HepG2 (cell line): ENCODE measurements at regions not wholly inside any gene's neighbourhood (a gene's known extent, or its start where the extent isn't known, plus 50 kb on each side); places are given as distances from the start of the nearest gene placed in this dataset.

Experiments used
- ATAC-seq: fragments of 200-7000 bp; cut with Tn5 transposase; 3 replicates; pipeline ENCODE4 v1.9.1; 2020; ENCODE audit warnings: mild to moderate bottlenecking, moderate library complexity
- BruUV-seq: library from RNA; stranded (reverse); fragments of 400-500 nt; replicated peaks from 2 replicates; lab custom pipeline; 2021; lab: Mats Ljungman, UMichigan
- CTCF ChIA-PET: fragments of 300-600 bp; formaldehyde crosslinking; extraction: SDS; loops from one replicate; lab custom pipeline; 2021; ENCODE audit warnings: low total read pairs, inconsistent platforms, low intra/inter-chr PET ratio; lab: Yijun Ruan, JAX
- POLR2A ChIA-PET: fragments of 350-600 bp; sonication (Branson Sonifier 250); formaldehyde crosslinking; loops from one replicate; lab custom pipeline; 2020; ENCODE audit warnings: antibody characterized with exemption, inconsistent platforms; lab: Yijun Ruan, JAX
- DNase-seq: peaks from one replicate; pipeline ENCODE4 v3.0.0-alpha.2; 2015; ENCODE audit warnings: low spot score
- FAIRE-seq: peaks from 3 replicates; lab custom pipeline; 2011; peaks lifted over from hg19 to GRCh38; lab: Jason Lieb, UNC
- H2AFZ ChIP-seq: one replicate; pipeline ENCODE4 v1.6.1; 2011; ENCODE audit warnings: low read length, inconsistent platforms
- H3K27ac ChIP-seq: fragments of 300-600 bp; 3 replicates; pipeline ENCODE4 v1.8.0; 2011; ENCODE audit warnings: mixed run types, mild to moderate bottlenecking, mixed read lengths, low read length, inconsistent platforms; ENCODE audit not compliant: insufficient read depth; ENCODE audit errors: extremely low read length
- H3K27me3 ChIP-seq, 2 experiments: fragments of 200-600 bp in 1 of 2; 2 replicates in 1 of 2; 3 replicates in 1 of 2; pipeline versions ENCODE4 v1.6.0 to v1.8.0; 2011; ENCODE audit warnings: low read length in 2 of 2, mild to moderate bottlenecking in 2 of 2, moderate library complexity in 2 of 2, inconsistent platforms in 1 of 2; ENCODE audit not compliant: insufficient read depth in 2 of 2, control insufficient read depth in 1 of 2
- H3K36me3 ChIP-seq, 2 experiments: fragments of 200-600 bp in 1 of 2; replicated peaks in 1 of 2; 2 replicates in 1 of 2; 3 replicates in 1 of 2; pipeline versions ENCODE4 v1.5.1 to v1.8.0; 2011; ENCODE audit warnings: low read length in 2 of 2, inconsistent platforms in 1 of 2; ENCODE audit not compliant: insufficient read depth in 2 of 2, control insufficient read depth in 1 of 2
- H3K4me1 ChIP-seq: 2 replicates; pipeline ENCODE4 v1.5.1; 2012; ENCODE audit warnings: low read length, inconsistent platforms; ENCODE audit not compliant: insufficient read depth
- H3K4me2 ChIP-seq: 2 replicates; pipeline ENCODE4 v1.6.0; 2011; ENCODE audit warnings: low read depth, low read length, inconsistent platforms
- H3K4me3 ChIP-seq, 3 experiments: fragments of 200-600 bp in 1 of 3; sonication (generic), shearing (Covaris generic) in 1 of 3; replicated peaks in 1 of 3; 2 replicates each; pipeline ENCODE4 v1.5.1; 2011 to 2016; ENCODE audit warnings: low read length in 3 of 3, inconsistent platforms in 2 of 3, low read depth in 2 of 3, mild to moderate bottlenecking in 2 of 3, control low read depth in 1 of 3, mixed read lengths in 1 of 3; ENCODE audit not compliant: insufficient read depth in 1 of 3
- H3K79me2 ChIP-seq: one replicate; pipeline ENCODE4 v1.6.1; 2011; ENCODE audit warnings: low read length, inconsistent platforms; ENCODE audit not compliant: insufficient read depth
- H3K9ac ChIP-seq: 2 replicates; pipeline ENCODE4 v1.6.0; 2011; ENCODE audit warnings: mild to moderate bottlenecking, low read depth, low read length, inconsistent platforms; ENCODE audit not compliant: insufficient read depth
- H3K9me3 ChIP-seq: 2 replicates; pipeline ENCODE4 v1.5.1; 2012; ENCODE audit warnings: mild to moderate bottlenecking, low read length
- H4K20me1 ChIP-seq: 2 replicates; pipeline ENCODE4 v1.6.0; 2011; ENCODE audit warnings: inconsistent platforms, mild to moderate bottlenecking, low read length, moderate library complexity; ENCODE audit not compliant: insufficient read depth
- CC2D1A ChIP-seq: sonication (generic); formaldehyde crosslinking; IDR thresholded peaks from 2 replicates; pipeline ENCODE4 v1.8.1; 2023; ENCODE audit warnings: mild to moderate bottlenecking, missing genetic modification reagents
- JUNB ChIP-seq: sonication (generic); formaldehyde crosslinking; IDR thresholded peaks from 2 replicates; pipeline ENCODE4 v1.8.0; 2022; ENCODE audit warnings: missing genetic modification reagents, mild to moderate bottlenecking, borderline replicate concordance
- MEIS1 ChIP-seq: sonication (generic); formaldehyde crosslinking; IDR thresholded peaks from 2 replicates; pipeline ENCODE4 v1.9.0; 2021; ENCODE audit warnings: mild to moderate bottlenecking, missing genetic modification reagents, moderate library complexity, borderline replicate concordance
- NCOR1 ChIP-seq: fragments of 200-600 bp; sonication (generic); IDR thresholded peaks from 2 replicates; pipeline ENCODE4 v1.7.0; 2017; ENCODE audit warnings: antibody characterized with exemption, low read length, borderline replicate concordance
- RAD21 ChIP-seq: fragments of 450-650 bp; formaldehyde crosslinking; IDR thresholded peaks from 2 replicates; pipeline ENCODE4 v1.5.0; 2020; ENCODE audit warnings: mild to moderate bottlenecking
- STAG1 ChIP-seq: sonication (generic); formaldehyde crosslinking; IDR thresholded peaks from 2 replicates; pipeline ENCODE4 v1.4.0; 2020; ENCODE audit warnings: missing genetic modification reagents
- WGBS: methylation state at CpG from one replicate; pipeline ENCODE4 v1.1.6; 2017; ENCODE audit warnings: low lambda C conversion rate; 5-methylcytosine and 5-hydroxymethylcytosine counted together
- in situ Hi-C: cut with HindIII; loops from 2 replicates; pipeline ENCODE4 v1.10.0; 2017; ENCODE audit warnings: low pct_unique_long_range_greater_than_20kb; ENCODE audit not compliant: extremely low pct_ligation_motif_present
- intact Hi-C: fragments of 100-400 bp; cut with micrococcal nuclease; formaldehyde crosslinking; loops from one replicate; pipeline ENCODE4 v1.10.0; 2022; ENCODE audit not compliant: unreplicated experiment
- TF ChIP-seq, protein P1 (sequence below): IDR thresholded peaks from 2 replicates; pipeline ENCODE4 v1.6.1; 2016; ENCODE audit warnings: low read depth
- TF ChIP-seq, protein P2 (sequence below), 2 experiments: sonication (generic) in 1 of 2; formaldehyde crosslinking in 1 of 2; IDR thresholded peaks; 2 replicates each; pipeline versions ENCODE4 v1.4.0 to v1.6.1; 2018 to 2020; ENCODE audit warnings: missing genetic modification reagents in 2 of 2, borderline replicate concordance in 1 of 2, low read depth in 1 of 2, mild to moderate bottlenecking in 1 of 2, missing biosample characterization in 1 of 2
- TF ChIP-seq, protein P3 (sequence below): sonication (generic); formaldehyde crosslinking; IDR thresholded peaks from 2 replicates; pipeline ENCODE4 v1.5.0; 2020; ENCODE audit warnings: mild to moderate bottlenecking, missing genetic modification reagents, moderate library complexity

DNA sequence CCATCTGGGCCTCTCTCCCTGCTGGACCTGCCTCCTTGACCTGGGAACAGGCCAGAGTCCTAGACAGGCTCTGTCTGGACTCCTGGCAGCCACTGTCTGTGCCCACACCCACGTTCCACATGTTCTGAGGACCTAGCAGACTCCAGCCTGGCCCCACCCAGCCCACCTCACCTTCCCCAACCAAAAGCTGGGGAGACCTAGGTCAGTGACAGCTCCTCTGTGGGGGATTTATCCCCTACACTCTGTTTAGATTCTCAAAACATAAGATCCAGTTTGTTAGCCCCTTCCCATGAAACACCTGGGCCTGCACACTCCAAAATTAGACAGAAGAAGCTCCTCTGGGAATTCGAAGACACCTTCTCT lies 59.8 kb upstream of the ADAMTS2 start:
- Histone ChIP-seq H2AFZ (no peak overlapping the region), H3K4me3 (no peak overlapping the region), H3K9me3 (peaks cover 22% of the 10 kb centered on the region), H3K27ac (no peak overlapping the region), H4K20me1 (no peaks in the 10 kb centered on the region), H3K79me2 (no peaks in the 10 kb centered on the region), H3K4me2 (no peak overlapping the region), H3K27me3 (peaks cover 0 to 5% of the 10 kb centered on the region in 2 experiments; a peak in 1 of 5 replicates), H3K9ac (no peak overlapping the region), H3K36me3 (no peaks in the 10 kb centered on the region), H3K4me1 (no peaks in the 10 kb centered on the region)
- intact Hi-C loops: no loop called here
- in situ Hi-C loops: no loop called here
- ATAC-seq: no peak; the same call in 2 of the 3 replicates
- BruUV-seq: no TSS peak
- no peak for FAIRE-seq
- CTCF ChIA-PET: no interaction called here
- no peak for DNase-seq
- TF ChIP-seq CC2D1A (CRISPR knock-in tag): no peak
- no peak for TF ChIP-seq JUNB (CRISPR knock-in tag)
- TF ChIP-seq MEIS1 (CRISPR knock-in tag): no peak
- POLR2A ChIA-PET: no interaction called here
- 7% methylated on average over 1 of the region's 2 CpGs for WGBS

DNA sequence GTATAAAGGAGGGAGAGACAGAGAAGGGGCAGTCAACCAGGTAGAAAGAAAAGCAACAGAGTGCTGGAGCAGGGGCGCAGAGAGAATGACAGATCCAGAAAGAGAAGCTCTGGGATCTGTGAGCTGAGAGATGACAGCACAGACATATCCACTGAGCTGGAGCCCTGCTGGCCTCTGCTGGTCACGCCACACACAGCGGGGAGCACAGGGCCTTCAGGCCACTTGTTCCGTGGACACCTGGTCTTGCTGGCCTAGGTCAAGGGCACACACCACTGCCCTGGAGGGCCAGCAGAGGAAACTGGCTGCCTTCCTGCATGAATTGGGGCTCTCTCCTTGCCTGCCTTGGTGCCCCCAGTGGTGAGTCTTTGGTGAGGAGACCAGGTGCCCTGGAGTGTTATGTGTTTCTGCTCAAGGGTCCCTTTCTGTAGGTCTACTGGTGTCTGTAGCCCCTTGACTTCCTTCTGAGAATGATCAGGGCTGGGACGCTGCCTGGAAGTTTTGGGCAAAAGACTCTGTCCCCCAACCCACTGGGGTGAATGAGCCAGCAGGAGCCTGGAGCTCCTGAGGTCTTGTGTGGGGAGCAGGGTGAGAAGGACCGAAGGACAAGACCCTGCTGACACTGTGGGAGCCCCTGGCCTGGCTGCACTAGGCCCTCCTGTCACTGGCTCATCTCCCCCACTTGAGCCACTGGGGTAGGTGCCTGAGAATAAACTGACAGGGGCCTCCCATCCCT lies 59.2 kb upstream of the ADAMTS2 start:
- H3K36me3 ChIP-seq: no peaks in the 10 kb centered on the region
- DNase-seq: no peak
- no peak overlapping the region for H3K4me2 ChIP-seq
- ChIA-PET CTCF (no interaction called here), POLR2A (no interaction called here)
- TF ChIP-seq, protein P1, sequence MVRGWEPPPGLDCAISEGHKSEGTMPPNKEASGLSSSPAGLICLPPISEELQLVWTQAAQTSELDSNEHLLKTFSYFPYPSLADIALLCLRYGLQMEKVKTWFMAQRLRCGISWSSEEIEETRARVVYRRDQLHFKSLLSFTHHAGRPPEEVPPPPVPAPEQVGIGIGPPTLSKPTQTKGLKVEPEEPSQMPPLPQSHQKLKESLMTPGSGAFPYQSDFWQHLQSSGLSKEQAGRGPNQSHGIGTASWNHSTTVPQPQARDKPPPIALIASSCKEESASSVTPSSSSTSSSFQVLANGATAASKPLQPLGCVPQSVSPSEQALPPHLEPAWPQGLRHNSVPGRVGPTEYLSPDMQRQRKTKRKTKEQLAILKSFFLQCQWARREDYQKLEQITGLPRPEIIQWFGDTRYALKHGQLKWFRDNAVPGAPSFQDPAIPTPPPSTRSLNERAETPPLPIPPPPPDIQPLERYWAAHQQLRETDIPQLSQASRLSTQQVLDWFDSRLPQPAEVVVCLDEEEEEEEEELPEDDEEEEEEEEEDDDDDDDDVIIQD (CRISPR knock-in tag): no peak
- TF ChIP-seq NCOR1 (no peak), STAG1 (CRISPR knock-in tag) (peak; percentile 55), RAD21 (0 out of 2 replicates have a peak, but pooled peaks have one; percentile 15)
- TF ChIP-seq, protein P2, sequence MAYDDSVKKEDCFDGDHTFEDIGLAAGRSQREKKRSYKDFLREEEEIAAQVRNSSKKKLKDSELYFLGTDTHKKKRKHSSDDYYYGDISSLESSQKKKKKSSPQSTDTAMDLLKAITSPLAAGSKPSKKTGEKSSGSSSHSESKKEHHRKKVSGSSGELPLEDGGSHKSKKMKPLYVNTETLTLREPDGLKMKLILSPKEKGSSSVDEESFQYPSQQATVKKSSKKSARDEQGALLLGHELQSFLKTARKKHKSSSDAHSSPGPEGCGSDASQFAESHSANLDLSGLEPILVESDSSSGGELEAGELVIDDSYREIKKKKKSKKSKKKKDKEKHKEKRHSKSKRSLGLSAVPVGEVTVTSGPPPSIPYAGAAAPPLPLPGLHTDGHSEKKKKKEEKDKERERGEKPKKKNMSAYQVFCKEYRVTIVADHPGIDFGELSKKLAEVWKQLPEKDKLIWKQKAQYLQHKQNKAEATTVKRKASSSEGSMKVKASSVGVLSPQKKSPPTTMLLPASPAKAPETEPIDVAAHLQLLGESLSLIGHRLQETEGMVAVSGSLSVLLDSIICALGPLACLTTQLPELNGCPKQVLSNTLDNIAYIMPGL (CRISPR knock-in tag; IDR thresholded peaks at IDR 0.05; ENCODE audit: borderline replicate concordance in 1 of 2, low read depth in 1 of 2): no peak
- TF ChIP-seq, protein P3, sequence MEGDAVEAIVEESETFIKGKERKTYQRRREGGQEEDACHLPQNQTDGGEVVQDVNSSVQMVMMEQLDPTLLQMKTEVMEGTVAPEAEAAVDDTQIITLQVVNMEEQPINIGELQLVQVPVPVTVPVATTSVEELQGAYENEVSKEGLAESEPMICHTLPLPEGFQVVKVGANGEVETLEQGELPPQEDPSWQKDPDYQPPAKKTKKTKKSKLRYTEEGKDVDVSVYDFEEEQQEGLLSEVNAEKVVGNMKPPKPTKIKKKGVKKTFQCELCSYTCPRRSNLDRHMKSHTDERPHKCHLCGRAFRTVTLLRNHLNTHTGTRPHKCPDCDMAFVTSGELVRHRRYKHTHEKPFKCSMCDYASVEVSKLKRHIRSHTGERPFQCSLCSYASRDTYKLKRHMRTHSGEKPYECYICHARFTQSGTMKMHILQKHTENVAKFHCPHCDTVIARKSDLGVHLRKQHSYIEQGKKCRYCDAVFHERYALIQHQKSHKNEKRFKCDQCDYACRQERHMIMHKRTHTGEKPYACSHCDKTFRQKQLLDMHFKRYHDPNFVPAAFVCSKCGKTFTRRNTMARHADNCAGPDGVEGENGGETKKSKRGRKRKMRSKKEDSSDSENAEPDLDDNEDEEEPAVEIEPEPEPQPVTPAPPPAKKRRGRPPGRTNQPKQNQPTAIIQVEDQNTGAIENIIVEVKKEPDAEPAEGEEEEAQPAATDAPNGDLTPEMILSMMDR (CRISPR knock-in tag): peak; percentile 49
- H4K20me1 ChIP-seq: no peaks in the 10 kb centered on the region
- no peaks in the 10 kb centered on the region for H3K4me1 ChIP-seq
- peaks cover 0 to 2% of the 10 kb centered on the region in 2 experiments; a peak in 1 of 5 replicates for H3K27me3 ChIP-seq
- FAIRE-seq: no peak
- H3K79me2 ChIP-seq: no peaks in the 10 kb centered on the region
- H3K9ac ChIP-seq: no peak overlapping the region
- no peak overlapping the region for H2AFZ ChIP-seq
- peak; percentile 70 for ATAC-seq
- in situ Hi-C loops: no loop called here
- H3K4me3 ChIP-seq: no peak overlapping the region
- H3K9me3 ChIP-seq: peaks cover 27% of the 10 kb centered on the region
- 29% methylated on average over 2 of the region's 6 CpGs for WGBS
- no peak overlapping the region for H3K27ac ChIP-seq
- BruUV-seq: no TSS peak
- intact Hi-C loops: no loop called here
